SK-N-SH (cell line): ENCODE measurements at regions not wholly inside any gene's neighbourhood (a gene's known extent, or its start where the extent isn't known, plus 50 kb on each side); places are given as distances from the start of the nearest gene placed in this dataset.

Source experiments
- CTCF ChIA-PET: fragments of 300-600, 350-600 bp; formaldehyde crosslinking; extraction: SDS; loops from one replicate; lab custom pipeline; 2021; lab: Yijun Ruan, JAX
- POLR2A ChIA-PET: fragments of 350-600 bp; sonication (Branson Sonifier 250); formaldehyde crosslinking; extraction: SDS; loops from one replicate; lab custom pipeline; 2020; ENCODE audit warnings: antibody characterized with exemption, inconsistent platforms; lab: Yijun Ruan, JAX
- DNase-seq: peaks from one replicate; pipeline ENCODE4 v3.0.0; 2012
- H2AFZ ChIP-seq: fragments of 200-600 bp; sonication (generic); 2 replicates; pipeline ENCODE4 v1.8.1; 2016; ENCODE audit warnings: antibody characterized with exemption, mild to moderate bottlenecking, low read depth
- H3F3A ChIP-seq: fragments of 200-600 bp; sonication (generic); replicated peaks from 2 replicates; pipeline ENCODE3; 2016; ENCODE audit warnings: antibody characterized with exemption, mild to moderate bottlenecking; ENCODE audit not compliant: insufficient read depth
- H3K27ac ChIP-seq, 2 experiments: fragments of 200-500 bp in 1 of 2; fragments of 200-600 bp in 1 of 2; sonication (Bioruptor generic) in 1 of 2; sonication (generic), shearing (Covaris generic) in 1 of 2; 2 replicates each; pipeline versions ENCODE4 v1.5.1 to v1.6.1; 2014 to 2016; ENCODE audit warnings: low read depth in 2 of 2, inconsistent platforms in 1 of 2, low read length in 1 of 2, mild to moderate bottlenecking in 1 of 2, mixed read lengths in 1 of 2
- H3K27me3 ChIP-seq: fragments of 200-600 bp; sonication (generic), shearing (Covaris generic); 2 replicates; pipeline ENCODE4 v1.6.1; 2016; ENCODE audit warnings: mixed run types; ENCODE audit not compliant: insufficient read depth
- H3K36me3 ChIP-seq, 2 experiments: fragments of 200-500 bp in 1 of 2; fragments of 200-600 bp in 1 of 2; sonication (Bioruptor generic) in 1 of 2; sonication (generic) in 1 of 2; replicated peaks in 1 of 2; 2 replicates each; pipeline versions ENCODE3 to v1.5.1; 2014 to 2016; ENCODE audit warnings: low read length in 1 of 2, mild to moderate bottlenecking in 1 of 2; ENCODE audit not compliant: insufficient read depth in 2 of 2, control insufficient read depth in 1 of 2
- H3K4me1 ChIP-seq, 2 experiments: fragments of 200-500 bp in 1 of 2; fragments of 200-600 bp in 1 of 2; sonication (Bioruptor generic) in 1 of 2; sonication (generic), shearing (Covaris generic) in 1 of 2; 2 replicates each; pipeline versions ENCODE4 v1.5.1 to v1.6.1; 2014 to 2016; ENCODE audit warnings: low read depth in 1 of 2, low read length in 1 of 2, mixed run types in 1 of 2; ENCODE audit not compliant: insufficient read depth in 2 of 2, control insufficient read depth in 1 of 2
- H3K4me2 ChIP-seq: fragments of 200-600 bp; sonication (generic), shearing (Covaris generic); 2 replicates; pipeline ENCODE4 v1.6.1; 2017; ENCODE audit warnings: mixed run types
- H3K4me3 ChIP-seq, 2 experiments: fragments of 200-500 bp in 1 of 2; fragments of 200-600 bp in 1 of 2; sonication (Bioruptor generic) in 1 of 2; sonication (generic), shearing (Covaris generic) in 1 of 2; 2 replicates each; pipeline versions ENCODE4 v1.5.1 to v1.8.1; 2014 to 2016; ENCODE audit warnings: low read depth in 2 of 2, inconsistent platforms in 1 of 2, low read length in 1 of 2, mild to moderate bottlenecking in 1 of 2, mixed read lengths in 1 of 2, moderate library complexity in 1 of 2
- H3K79me2 ChIP-seq: fragments of 200-600 bp; sonication (generic); 2 replicates; pipeline ENCODE4 v1.8.1; 2017; ENCODE audit warnings: mild to moderate bottlenecking; ENCODE audit not compliant: insufficient read depth
- H3K9ac ChIP-seq: fragments of 200-600 bp; sonication (generic); 2 replicates; pipeline ENCODE4 v1.6.1; 2017; ENCODE audit warnings: mixed run types
- H3K9me2 ChIP-seq: fragments of 200-600 bp; sonication (generic); 2 replicates; pipeline ENCODE4 v1.6.1; 2017; ENCODE audit warnings: mixed run types
- H3K9me3 ChIP-seq: fragments of 200-600 bp; sonication (generic); 2 replicates; pipeline ENCODE4 v1.6.1; 2017; ENCODE audit warnings: mixed run types, mild to moderate bottlenecking, moderate library complexity
- H4K20me1 ChIP-seq: fragments of 200-600 bp; sonication (generic); 2 replicates; pipeline ENCODE4 v1.6.1; 2017; ENCODE audit warnings: mild to moderate bottlenecking, mixed run types; ENCODE audit not compliant: insufficient read depth
- CHD2 ChIP-seq: fragments of 150-350 bp; IDR thresholded peaks from 2 replicates; pipeline ENCODE4 v1.6.1; 2018; ENCODE audit warnings: low read length; ENCODE audit not compliant: partially characterized antibody
- ELF1 ChIP-seq: IDR thresholded peaks from 2 replicates; pipeline ENCODE4 v1.4.0; 2012
- FOXJ3 ChIP-seq: sonication (generic); formaldehyde crosslinking; IDR thresholded peaks from 2 replicates; pipeline ENCODE4 v1.5.1; 2020; ENCODE audit warnings: mild to moderate bottlenecking, missing genetic modification reagents
- FOXM1 ChIP-seq: IDR thresholded peaks from 2 replicates; pipeline ENCODE4 v1.4.0; 2012; ENCODE audit warnings: low read depth, mild to moderate bottlenecking
- GABPA ChIP-seq: IDR thresholded peaks from 2 replicates; pipeline ENCODE4 v1.4.0; 2012; ENCODE audit warnings: low read depth, mild to moderate bottlenecking
- IRF3 ChIP-seq: fragments of 150-350 bp; IDR thresholded peaks from 2 replicates; pipeline ENCODE4 v1.6.1; 2016; ENCODE audit warnings: mild to moderate bottlenecking, low read depth, low read length
- JUND ChIP-seq: IDR thresholded peaks from 2 replicates; pipeline ENCODE4 v1.4.0; 2012
- MAX ChIP-seq: IDR thresholded peaks from 2 replicates; pipeline ENCODE4 v1.4.0; 2012; ENCODE audit warnings: low read depth
- MEF2A ChIP-seq: IDR thresholded peaks from 2 replicates; pipeline ENCODE4 v1.4.0; 2012; ENCODE audit warnings: low read depth, borderline replicate concordance
- NFIC ChIP-seq: IDR thresholded peaks from 2 replicates; pipeline ENCODE4 v1.4.0; 2012; ENCODE audit warnings: borderline replicate concordance
- NRF1 ChIP-seq: IDR thresholded peaks from 2 replicates; pipeline ENCODE4 v1.6.1; 2012; ENCODE audit warnings: low read depth, mild to moderate bottlenecking, low read length
- POLR2AphosphoS5 ChIP-seq: IDR thresholded peaks from 2 replicates; pipeline ENCODE4 v1.6.1; 2012; ENCODE audit warnings: low read depth, low read length
- REST ChIP-seq: IDR thresholded peaks from 2 replicates; pipeline ENCODE4 v1.6.1; 2012; ENCODE audit warnings: mild to moderate bottlenecking, low read depth, low read length, moderate library complexity
- RFX5 ChIP-seq: IDR thresholded peaks from 2 replicates; pipeline ENCODE4 v1.6.1; 2012; ENCODE audit warnings: mild to moderate bottlenecking, improper control_type of control experiment, low read length
- SIN3A ChIP-seq: IDR thresholded peaks from 2 replicates; pipeline ENCODE4 v1.6.1; 2012; ENCODE audit warnings: low read depth, mild to moderate bottlenecking, low read length, moderate library complexity, borderline replicate concordance
- TAF1 ChIP-seq: IDR thresholded peaks from 2 replicates; pipeline ENCODE4 v1.6.1; 2012; ENCODE audit warnings: low read depth, mild to moderate bottlenecking, low read length, moderate library complexity, borderline replicate concordance
- TEAD4 ChIP-seq: IDR thresholded peaks from 2 replicates; pipeline ENCODE4 v1.4.0; 2012; ENCODE audit warnings: mild to moderate bottlenecking, borderline replicate concordance; ENCODE audit not compliant: insufficient read depth
- WGBS: methylation state at CpG from one replicate; pipeline ENCODE4 v1.1.6; 2017; ENCODE audit warnings: low lambda C conversion rate; 5-methylcytosine and 5-hydroxymethylcytosine counted together

- TF ChIP-seq MAX (no peak), FOXM1 (no peak), TAF1 (no peak), RFX5 (no peak), IRF3 (no peak)
Measured at GRCh38 chr11:38274031-38274430, 1676.0 kb upstream of the RAG2 start (continued).

- Histone ChIP-seq H3K79me2 (no peaks in the 10 kb centered on the region), H4K20me1 (no peaks in the 10 kb centered on the region), H3K27me3 (no peaks in the 10 kb centered on the region), H3K4me3 (no peak overlapping the region), H3K4me1 (no peaks in the 10 kb centered on the region), H3K9ac (no peak overlapping the region), H2AFZ (no peak overlapping the region), H3K9me2 (no peaks in the 10 kb centered on the region), H3K9me3 (no peaks in the 10 kb centered on the region), H3K27ac (no peak overlapping the region), H3F3A (no peaks in the 10 kb centered on the region)
- DNase-seq, result no peak
- CTCF ChIA-PET, result interaction anchor here (0.9 kb wide), 1 partner anchor 14 kb away, joined by 3 read pairs; no protein-coding TSS in a partner anchor
- no peak for TF ChIP-seq FOXJ3
- no peak for TF ChIP-seq TEAD4
- no peak for TF ChIP-seq REST
- TF ChIP-seq ELF1, result no peak
- no peak for TF ChIP-seq SIN3A
- TF ChIP-seq, all 33 proteins: peak for 0
- H3K4me2 ChIP-seq, result no peak overlapping the region
- POLR2A ChIA-PET, result no interaction called here
- no peaks in the 10 kb centered on the region for H3K36me3 ChIP-seq
- 20% methylated on average over 4 of the region's 4 CpGs for WGBS
Measured at GRCh38 chr11:38272376-38272775, 1674.3 kb upstream of the RAG2 start.

GRCh38 chr11:38266691-38267090, 1668.7 kb upstream of the RAG2 start:
- H3K4me1 ChIP-seq, result no peaks in the 10 kb centered on the region
- no peak for TF ChIP-seq RFX5
- TF ChIP-seq JUND, result no peak
- TF ChIP-seq NRF1, result no peak
- TF ChIP-seq MEF2A, result no peak
- no peak for TF ChIP-seq POLR2AphosphoS5
- TF ChIP-seq NFIC, result no peak
- TF ChIP-seq CHD2, result no peak
- TF ChIP-seq GABPA, result no peak
- no peak for TF ChIP-seq REST
- TF ChIP-seq FOXM1, result no peak
- no peak for TF ChIP-seq TAF1
- no peaks in the 10 kb centered on the region for H3F3A ChIP-seq
- no peaks in the 10 kb centered on the region for H3K27me3 ChIP-seq
- H3K79me2 ChIP-seq, result no peaks in the 10 kb centered on the region
- H3K9me3 ChIP-seq, result 0 out of 2 replicates have a peak, but pooled peaks cover 5% of the 10 kb centered on the region
- H3K36me3 ChIP-seq, result no peaks in the 10 kb centered on the region
- H3K4me2 ChIP-seq, result no peak overlapping the region
- H3K4me3 ChIP-seq, result no peak overlapping the region
- no peak overlapping the region for H2AFZ ChIP-seq
- no peak for DNase-seq
- ChIA-PET CTCF (no interaction called here), POLR2A (no interaction called here)
- H3K27ac ChIP-seq, result no peak overlapping the region
- no peaks in the 10 kb centered on the region for H3K9me2 ChIP-seq
- no peak overlapping the region for H3K9ac ChIP-seq
- H4K20me1 ChIP-seq, result no peaks in the 10 kb centered on the region
- WGBS, result 10% methylated on average over 3 of the region's 3 CpGs
